ENCODE measurements at regions not wholly inside any gene's neighbourhood (a gene's known extent, or its start where the extent isn't known, plus 50 kb on each side); places are given as distances from the start of the nearest gene placed in this dataset.

DNA sequence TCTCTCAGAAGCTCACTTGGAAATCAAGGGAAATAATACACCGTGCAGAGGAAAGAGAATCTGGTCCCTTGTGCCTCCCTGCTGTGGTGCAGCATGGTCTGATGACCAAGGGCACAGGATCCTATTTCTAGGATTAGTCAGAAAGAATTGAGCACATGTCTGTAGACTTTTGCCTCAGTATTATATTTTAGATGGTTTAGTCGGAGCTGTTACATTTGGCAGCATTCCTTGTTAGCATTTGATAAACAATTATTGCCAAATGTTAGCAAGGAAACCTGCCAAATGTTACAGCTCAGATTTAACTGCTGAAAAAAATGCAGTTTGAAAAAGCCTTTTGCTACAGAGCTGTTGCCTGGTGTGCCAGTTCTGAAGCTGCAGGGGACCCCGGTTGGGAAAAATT lies 183.5 kb upstream of the DPYD start:
- DNase-seq, result no peak

DNA sequence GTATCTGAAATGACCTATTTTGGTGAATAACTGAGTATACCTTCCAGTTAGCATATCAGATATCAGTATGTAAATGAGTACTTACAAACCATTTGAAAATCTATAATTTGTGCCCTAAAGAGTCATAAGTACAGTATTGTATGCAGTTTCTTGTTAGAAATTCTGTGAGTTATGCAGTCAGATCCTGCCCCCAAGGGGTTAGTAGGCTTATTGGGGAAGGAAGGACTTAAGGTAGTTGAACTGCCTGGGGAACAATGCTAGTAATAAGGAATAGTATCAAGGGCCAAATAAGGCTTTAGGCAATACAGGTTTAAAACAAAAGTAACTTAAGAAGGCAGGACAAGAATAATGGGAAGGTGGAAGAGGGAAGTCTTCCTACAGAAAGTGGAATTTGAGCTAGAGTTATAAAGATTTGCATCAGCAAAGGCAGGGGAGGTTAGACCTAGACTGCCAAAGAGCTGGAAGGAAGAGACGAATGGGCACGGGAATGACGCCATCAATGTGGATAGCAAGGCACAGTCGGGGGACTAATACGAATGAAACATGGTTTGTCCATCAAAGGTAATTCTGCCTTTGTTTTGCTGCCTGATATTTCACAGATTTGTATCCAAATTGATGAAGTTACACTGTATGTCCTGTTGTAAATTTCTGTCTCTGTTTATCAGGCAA lies 182.9 kb upstream of the DPYD start:
- DNase-seq, result peak; percentile 28

GRCh38 chr1:98102345-98103030 lies 181.7 kb upstream of the DPYD start:
- peak; percentile 24 for DNase-seq

DNA sequence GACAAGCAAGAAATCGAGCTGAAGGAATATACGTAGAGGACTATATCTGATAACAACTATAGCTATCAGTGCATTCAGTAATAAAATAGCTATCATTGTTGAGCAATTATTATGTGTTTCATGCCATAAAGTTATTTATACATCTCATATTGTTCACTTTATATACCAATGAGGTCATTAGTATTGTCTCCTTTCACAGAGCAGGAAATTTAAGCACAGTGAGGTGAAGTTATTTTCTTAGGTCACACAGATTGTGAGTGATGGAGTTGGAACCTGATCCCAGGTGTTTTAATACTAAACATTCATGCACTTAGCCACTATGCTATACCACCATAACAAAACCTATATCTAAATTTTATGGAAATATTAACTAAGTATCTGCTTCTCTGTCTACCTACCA lies 180.5 kb upstream of the DPYD start:
- DNase-seq, result peak; percentile 58

GRCh38 chr1:98099501-98099900 lies 178.7 kb upstream of the DPYD start:
- DNase-seq, result no peak

- DNase-seq, result no peak
Observed at GRCh38 chr1:98098473-98098872, 177.6 kb upstream of the DPYD start.

DNA sequence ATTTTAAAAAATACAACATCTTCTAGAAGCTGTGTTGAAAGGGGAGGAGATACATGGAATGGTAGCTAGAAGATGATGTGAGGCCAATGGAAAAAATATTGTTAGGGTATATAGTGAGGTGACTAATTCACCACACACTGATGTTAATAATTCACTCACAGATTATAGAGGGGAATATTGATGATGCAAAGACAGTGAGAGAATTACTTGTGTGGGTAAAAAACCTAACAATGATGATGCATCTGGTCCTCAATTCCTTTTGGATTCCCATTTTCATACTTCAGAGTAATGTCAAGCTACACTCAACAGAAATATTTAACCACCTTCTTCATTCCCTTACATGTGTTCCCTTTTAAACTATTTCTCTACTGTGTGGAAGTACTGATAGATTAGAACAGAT lies 169.5 kb upstream of the DPYD start:
- DNase-seq, result no peak

- no peak for DNase-seq
Observed at GRCh38 chr1:98088381-98088780, 167.5 kb upstream of the DPYD start.

GRCh38 chr1:98086796-98087441 lies 166.1 kb upstream of the DPYD start:
- DNase-seq, result peak; percentile 95

- DNase-seq, result peak; percentile 38
Observed at GRCh38 chr1:98086156-98086555, 165.3 kb upstream of the DPYD start.

GRCh38 chr1:98084188-98084587 lies 163.4 kb upstream of the DPYD start:
- DNase-seq, result no peak

GRCh38 chr1:98081944-98082343 lies 161.1 kb upstream of the DPYD start:
- no peak for DNase-seq

DNA sequence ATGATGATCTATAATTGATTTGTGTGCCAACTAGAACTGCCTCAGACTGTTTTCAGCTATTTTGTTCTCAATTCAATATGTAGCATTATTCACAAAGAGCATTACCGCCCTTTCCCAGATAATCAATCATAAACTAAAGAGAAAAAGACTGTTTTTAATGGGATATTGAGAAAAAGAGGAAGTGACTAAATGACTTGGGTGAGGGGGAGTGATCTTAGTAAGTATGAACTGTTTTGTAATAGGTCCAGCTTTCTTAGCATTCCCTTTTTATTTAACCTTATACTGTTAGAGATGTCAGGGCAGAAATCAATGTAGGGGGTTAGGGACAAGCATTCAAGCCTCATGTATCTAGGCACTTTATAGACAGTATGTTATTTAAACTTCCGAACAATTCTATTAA lies 157.8 kb upstream of the DPYD start:
- no peak for DNase-seq

GRCh38 chr1:98077691-98078090 lies 156.9 kb upstream of the DPYD start:
- DNase-seq, result no peak

GRCh38 chr1:98075626-98076025 lies 154.8 kb upstream of the DPYD start:
- no peak for DNase-seq

DNA sequence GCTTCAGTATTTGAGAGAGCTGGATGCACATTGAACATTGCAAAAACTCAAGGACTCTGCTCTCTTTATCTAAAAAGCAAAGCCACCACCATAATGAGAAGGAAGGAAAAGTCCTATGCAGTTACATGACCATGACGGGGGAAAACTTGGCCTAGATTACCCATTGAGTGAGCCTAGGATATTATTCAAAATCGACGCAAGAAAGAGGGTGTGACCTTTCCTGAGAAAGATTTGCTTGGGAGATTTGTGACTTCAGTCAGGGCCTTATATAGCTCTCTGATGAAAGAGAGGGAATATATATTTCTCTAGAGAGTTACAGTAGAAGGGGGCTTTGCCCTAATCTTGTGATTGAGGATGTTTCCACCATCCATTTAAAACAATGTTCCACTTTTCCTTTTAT lies 153.0 kb upstream of the DPYD start:
- no peak for DNase-seq

DNA sequence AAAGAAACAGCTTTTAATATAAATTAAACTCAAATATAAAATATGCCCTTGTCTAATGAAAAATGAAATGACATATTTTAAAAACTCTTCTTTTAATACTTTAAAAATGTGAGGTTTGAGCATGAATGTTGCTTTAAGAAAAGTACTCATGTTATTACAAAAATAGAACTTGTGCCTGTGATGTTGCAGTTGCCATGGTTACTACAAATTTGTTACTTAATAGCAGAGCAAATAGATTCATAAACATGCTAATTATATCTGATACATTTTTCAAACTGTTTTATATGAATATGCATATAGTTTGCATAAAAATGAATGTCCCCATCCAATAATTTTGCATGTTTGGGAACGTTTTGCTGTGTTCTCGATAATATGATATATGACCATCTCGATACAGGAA lies 152.3 kb upstream of the DPYD start:
- no peak for DNase-seq

DNA sequence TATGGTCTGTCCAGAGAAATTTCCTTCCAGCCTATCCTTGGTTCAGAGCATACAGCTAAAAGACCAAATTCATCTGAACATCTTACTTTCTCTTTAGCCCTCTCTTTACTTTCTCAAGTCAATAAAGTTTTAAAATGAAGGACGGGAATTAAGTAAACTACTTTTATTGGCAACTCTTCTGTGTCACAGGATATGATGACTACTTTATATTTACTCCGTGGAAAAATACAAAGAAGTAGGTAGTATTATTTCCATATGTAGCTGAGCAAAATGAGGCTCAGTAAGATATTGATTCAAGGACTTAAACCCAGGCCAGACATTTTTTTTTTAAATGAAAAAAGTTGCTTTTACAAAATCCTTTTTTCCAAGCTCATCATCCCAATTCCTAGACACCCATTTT lies 151.2 kb upstream of the DPYD start:
- DNase-seq, result no peak

DNA sequence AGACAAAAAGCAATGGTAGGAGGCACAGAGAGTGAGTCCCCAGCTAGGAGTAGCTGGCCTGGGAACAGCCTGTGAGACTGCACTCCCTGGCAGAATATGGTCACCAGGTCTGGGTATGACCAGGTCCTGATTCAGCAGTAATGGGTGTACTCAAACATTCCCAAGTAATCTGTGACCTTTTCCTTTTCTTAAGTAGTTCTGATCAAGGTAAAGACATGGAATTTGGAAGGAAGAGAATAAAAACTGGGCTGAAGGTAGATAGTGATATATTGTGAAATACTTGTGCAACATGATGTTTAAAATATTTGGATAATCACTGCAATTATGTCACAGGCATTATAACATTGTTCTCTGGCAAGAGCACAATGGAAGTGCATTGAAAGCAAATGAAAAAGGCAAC lies 147.2 kb upstream of the DPYD start:
- DNase-seq, result no peak

DNA sequence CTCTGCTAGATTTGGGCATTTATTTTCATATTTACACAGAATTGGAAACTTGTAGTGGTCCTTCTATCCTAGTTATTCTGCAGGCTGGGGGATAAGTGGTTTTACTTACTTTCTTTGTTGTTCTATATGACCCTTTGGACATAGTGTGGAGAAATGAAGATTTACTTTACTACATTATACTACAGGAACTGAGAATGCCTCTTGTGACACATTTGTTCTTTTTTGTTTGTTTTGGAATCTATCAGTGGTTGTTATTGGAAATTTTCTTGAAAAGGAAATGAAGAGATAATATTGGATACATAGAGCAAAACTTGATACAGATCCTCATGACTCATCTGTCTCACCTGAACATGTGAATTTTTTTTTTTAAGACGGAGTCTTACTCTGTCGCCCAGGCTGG lies 146.1 kb upstream of the DPYD start:
- no peak for DNase-seq

DNA sequence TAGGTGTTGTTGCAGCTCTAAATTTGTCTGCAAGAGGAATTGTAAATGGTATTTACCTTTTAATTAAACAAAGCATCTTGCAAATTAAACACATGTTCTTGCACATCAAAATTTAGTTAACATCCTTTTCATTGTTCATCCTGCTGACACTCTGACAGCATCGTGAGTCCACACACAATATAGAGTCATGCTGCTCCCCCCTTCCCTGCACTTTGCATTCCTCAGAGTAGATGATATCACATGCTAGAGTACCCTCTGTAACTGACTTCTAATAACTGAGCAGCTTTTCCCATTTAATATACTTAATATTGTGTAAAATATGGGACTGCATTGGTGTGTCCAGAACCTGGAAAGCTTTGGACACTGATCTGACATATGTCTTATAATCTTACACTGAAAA lies 138.8 kb upstream of the DPYD start:
- DNase-seq, result peak; percentile 25

DNA sequence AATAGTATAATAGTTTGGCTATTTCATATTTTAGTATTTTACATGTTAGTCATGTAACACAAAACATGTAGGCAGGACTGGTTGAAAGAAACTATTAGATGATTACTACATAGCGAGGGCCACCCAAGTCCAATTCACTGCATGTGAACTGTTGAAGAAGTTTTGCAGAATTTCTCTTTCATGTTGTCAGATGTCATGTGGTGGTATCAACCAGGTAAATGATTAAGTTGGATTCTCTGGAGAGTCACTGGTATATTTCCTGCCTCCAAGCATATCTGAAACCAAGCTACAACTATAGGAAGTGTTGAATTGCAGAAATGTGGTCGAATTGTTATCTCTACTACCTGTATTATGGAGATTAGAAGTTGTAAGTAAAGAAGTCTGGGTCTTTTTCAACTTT lies 137.8 kb upstream of the DPYD start:
- no peak for DNase-seq

DNA sequence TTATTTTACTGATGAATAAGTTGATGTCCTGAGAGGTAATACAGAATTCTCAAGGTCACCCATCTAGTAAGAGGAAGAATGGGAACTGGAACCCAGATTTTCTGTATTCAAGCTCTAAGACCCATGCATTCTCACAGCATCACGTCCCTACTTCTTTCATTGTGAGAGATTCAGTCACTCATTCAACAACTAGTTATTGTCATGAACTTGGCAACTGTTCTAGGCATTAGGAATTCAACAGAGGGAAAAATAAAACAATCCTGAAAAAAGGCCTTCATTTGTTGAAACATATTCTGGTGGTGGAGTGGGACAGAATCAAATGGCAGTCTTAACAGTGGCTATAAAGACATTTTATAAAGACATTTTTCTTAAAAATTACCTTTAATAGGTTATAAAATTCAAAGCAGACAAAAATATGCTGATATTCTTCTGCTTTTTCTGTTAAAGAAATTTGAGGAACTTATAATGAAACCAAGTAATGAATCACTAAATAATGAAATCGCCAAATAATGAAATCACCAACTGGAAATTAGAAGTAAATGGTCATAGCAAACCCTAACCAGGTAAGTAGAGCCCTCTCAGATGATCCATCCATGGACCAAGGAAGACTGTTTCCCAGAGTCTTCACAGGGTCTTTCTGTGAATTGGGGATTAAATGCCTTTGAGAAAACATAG lies 136.5 kb upstream of the DPYD start:
- DNase-seq, result no peak

- DNase-seq, result no peak
Observed at GRCh38 chr1:98056781-98057180, 135.9 kb upstream of the DPYD start.
